Muscle of leg (tissue), 3 donors: ENCODE measurements at regions not wholly inside any gene's neighbourhood (a gene's known extent, or its start where the extent isn't known, plus 50 kb on each side); places are given as distances from the start of the nearest gene placed in this dataset.
"Not testable (repeated sequence)": the region's sequence is repeated elsewhere in the genome, so short reads cannot be mapped to it uniquely, and the experiment has no call there.

Source experiments
- DNase-seq: peaks from one replicate; pipeline ENCODE4 v3.0.0; 2013
- H3K27ac ChIP-seq: one replicate; pipeline ENCODE4 v1.5.1; 2013; ENCODE audit warnings: mild to moderate bottlenecking, low read length, control low read depth
- H3K27me3 ChIP-seq: one replicate; pipeline ENCODE4 v1.6.1; 2013; ENCODE audit warnings: low read length; ENCODE audit not compliant: control insufficient read depth, insufficient read depth
- H3K36me3 ChIP-seq: one replicate; pipeline ENCODE4 v1.6.1; 2013; ENCODE audit warnings: low read length; ENCODE audit not compliant: control insufficient read depth, insufficient read depth
- H3K4me1 ChIP-seq: one replicate; pipeline ENCODE4 v1.6.1; 2013; ENCODE audit warnings: low read length; ENCODE audit not compliant: control insufficient read depth, insufficient read depth
- H3K4me3 ChIP-seq: one replicate; pipeline ENCODE4 v1.5.1; 2013; ENCODE audit warnings: low read length, control low read depth
- H3K9me3 ChIP-seq: replicated peaks from 2 replicates; pipeline ENCODE4 v1.6.1; 2013; ENCODE audit warnings: low read depth, low read length; ENCODE audit not compliant: control insufficient read depth
- WGBS: methylation state at CpG from one replicate; pipeline ENCODE4 v1.1.5; 2013; ENCODE audit warnings: missing lambda C conversion rate; ENCODE audit not compliant: insufficient coverage; 5-methylcytosine and 5-hydroxymethylcytosine counted together

GRCh38 chr2:208608122-208608835 lies 201.7 kb downstream of the PTH2R start:
- H3K9me3 ChIP-seq, result no peaks in the 10 kb centered on the region
- no peak overlapping the region for H3K4me3 ChIP-seq
- DNase-seq, result no peak
- 63% methylated on average over 1 of the region's 1 CpG for WGBS
- H3K27me3 ChIP-seq, result no peaks in the 10 kb centered on the region
- H3K4me1 ChIP-seq, result no peaks in the 10 kb centered on the region
- no peaks in the 10 kb centered on the region for H3K36me3 ChIP-seq
- no peak overlapping the region for H3K27ac ChIP-seq

DNA sequence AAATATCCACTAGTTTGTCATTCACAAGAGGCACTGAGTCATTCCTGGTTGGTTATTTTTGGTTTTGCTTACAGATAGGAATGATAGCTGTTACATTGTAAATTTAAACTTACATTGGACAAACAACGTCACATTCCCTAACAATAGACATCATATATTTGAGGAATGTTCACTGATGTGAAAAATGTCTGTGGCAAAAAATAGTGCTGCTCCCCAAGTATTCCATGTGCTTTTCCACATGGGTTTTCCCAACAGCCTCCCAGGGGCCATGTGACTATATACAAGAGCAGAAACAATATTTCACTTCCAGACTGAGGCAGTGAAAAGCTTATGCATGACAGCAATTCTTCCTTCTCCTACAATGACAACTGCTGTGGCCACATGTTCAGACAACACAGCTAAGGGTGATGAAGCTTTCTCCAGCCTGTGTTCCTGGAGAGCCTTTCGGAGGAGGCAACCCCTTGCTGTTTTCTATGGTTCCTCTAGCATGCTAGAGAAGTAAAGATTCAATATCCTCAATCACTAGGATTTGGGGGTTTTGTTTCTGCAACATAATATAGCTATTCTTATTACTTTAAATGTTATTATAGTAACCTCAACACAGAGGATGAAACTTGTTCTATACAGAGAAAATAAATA lies 202.7 kb downstream of the PTH2R start:
- WGBS, result no CpG with 5 or more reads among the region's 2 CpGs
- no peaks in the 10 kb centered on the region for H3K27me3 ChIP-seq
- no peak overlapping the region for H3K4me3 ChIP-seq
- no peak overlapping the region for H3K27ac ChIP-seq
- no peaks in the 10 kb centered on the region for H3K4me1 ChIP-seq
- no peak for DNase-seq
- H3K36me3 ChIP-seq, result no peaks in the 10 kb centered on the region
- no peaks in the 10 kb centered on the region for H3K9me3 ChIP-seq

- H3K4me1 ChIP-seq, H3K36me3 ChIP-seq, H3K27ac ChIP-seq, DNase-seq, H3K4me3 ChIP-seq, H3K27me3 ChIP-seq, H3K9me3 ChIP-seq: not testable (repeated sequence)
- WGBS, result 75% methylated on average over 1 of the region's 1 CpG
These were observed 209.1 kb downstream of the PTH2R start for GRCh38 chr2:208615675-208616074.

GRCh38 chr2:208618220-208618619 lies 211.6 kb downstream of the PTH2R start:
- WGBS, result 90% methylated on average over 4 of the region's 4 CpGs
- Histone ChIP-seq H3K27me3 (no peaks in the 10 kb centered on the region), H3K27ac (no peak overlapping the region), H3K36me3 (no peaks in the 10 kb centered on the region), H3K9me3 (no peaks in the 10 kb centered on the region), H3K4me3 (no peak overlapping the region), H3K4me1 (no peaks in the 10 kb centered on the region)
- no peak for DNase-seq

GRCh38 chr2:208619993-208620392 lies 213.4 kb downstream of the PTH2R start:
- no CpG with 5 or more reads among the region's 1 CpG for WGBS
- H3K36me3 ChIP-seq, result no peaks in the 10 kb centered on the region
- no peak overlapping the region for H3K27ac ChIP-seq
- H3K4me1 ChIP-seq, result no peaks in the 10 kb centered on the region
- no peak overlapping the region for H3K4me3 ChIP-seq
- no peaks in the 10 kb centered on the region for H3K27me3 ChIP-seq
- no peak for DNase-seq
- no peaks in the 10 kb centered on the region for H3K9me3 ChIP-seq

- WGBS, result no CpG with 5 or more reads among the region's 1 CpG
- Histone ChIP-seq H3K9me3 (no peaks in the 10 kb centered on the region), H3K27me3 (no peaks in the 10 kb centered on the region), H3K4me3 (no peak overlapping the region), H3K4me1 (no peaks in the 10 kb centered on the region), H3K36me3 (no peaks in the 10 kb centered on the region), H3K27ac (no peak overlapping the region)
- DNase-seq, result no peak
These were observed 213.9 kb downstream of the PTH2R start for GRCh38 chr2:208620487-208620978.

GRCh38 chr2:208627110-208627884 lies 220.7 kb downstream of the PTH2R start:
- H3K36me3 ChIP-seq, result no peaks in the 10 kb centered on the region
- H3K27me3 ChIP-seq, result no peaks in the 10 kb centered on the region
- H3K9me3 ChIP-seq, result no peaks in the 10 kb centered on the region
- H3K27ac ChIP-seq, result no peak overlapping the region
- WGBS, result no CpG with 5 or more reads among the region's 2 CpGs
- no peaks in the 10 kb centered on the region for H3K4me1 ChIP-seq
- DNase-seq, result no peak
- H3K4me3 ChIP-seq, result no peak overlapping the region

DNA sequence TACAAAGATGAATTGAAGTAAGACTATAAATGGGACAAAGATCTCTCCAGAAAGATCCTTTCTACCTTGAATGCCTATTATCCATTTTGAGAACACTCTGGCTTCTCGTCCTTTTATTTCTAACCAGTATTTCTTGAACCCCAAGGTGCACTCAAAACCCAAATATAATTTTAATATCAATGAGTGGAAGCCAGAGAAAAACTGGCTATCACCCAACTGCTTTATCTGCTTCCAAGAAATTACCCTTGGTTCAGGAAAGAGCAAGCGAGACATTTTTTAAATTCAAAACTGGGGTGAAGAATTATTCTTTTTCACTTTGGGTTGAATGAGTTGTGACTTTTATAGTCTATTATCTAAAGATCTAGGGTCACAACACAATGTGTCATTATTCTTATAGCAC lies 221.3 kb downstream of the PTH2R start:
- Histone ChIP-seq H3K27ac (no peak overlapping the region), H3K4me3 (no peak overlapping the region), H3K27me3 (no peaks in the 10 kb centered on the region), H3K36me3 (no peaks in the 10 kb centered on the region), H3K9me3 (no peaks in the 10 kb centered on the region), H3K4me1 (no peaks in the 10 kb centered on the region)
- WGBS, result no CpG with 5 or more reads among the region's 2 CpGs
- no peak for DNase-seq

DNA sequence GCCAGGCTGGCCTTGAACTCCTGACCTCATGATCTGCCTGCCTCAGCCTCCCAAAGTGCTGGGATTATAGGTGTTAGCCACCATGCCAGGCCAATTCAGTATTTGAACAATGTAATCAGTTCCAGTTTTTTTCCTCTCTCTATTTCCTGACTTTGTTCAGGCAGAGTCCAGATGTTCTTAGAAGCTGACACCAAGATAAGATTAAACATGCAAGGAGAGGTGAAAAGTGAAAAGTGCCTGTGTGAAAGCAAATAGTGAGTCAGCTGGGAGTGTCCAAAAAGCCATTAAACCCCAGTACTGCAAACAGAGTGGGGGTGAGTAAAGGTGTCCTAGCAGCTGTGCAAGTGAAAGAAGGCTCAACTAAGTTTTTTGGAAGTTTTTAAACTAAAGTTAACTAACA lies 231.5 kb downstream of the PTH2R start:
- Histone ChIP-seq H3K27me3 (no peaks in the 10 kb centered on the region), H3K4me3 (no peak overlapping the region), H3K27ac (no peak overlapping the region), H3K9me3 (no peaks in the 10 kb centered on the region), H3K4me1 (no peaks in the 10 kb centered on the region), H3K36me3 (no peaks in the 10 kb centered on the region)
- DNase-seq, result no peak

- no peaks in the 10 kb centered on the region for H3K36me3 ChIP-seq
- DNase-seq, result no peak
- no CpG with 5 or more reads among the region's 2 CpGs for WGBS
- H3K4me1 ChIP-seq, result no peaks in the 10 kb centered on the region
- no peaks in the 10 kb centered on the region for H3K9me3 ChIP-seq
- H3K27ac ChIP-seq, result no peak overlapping the region
- H3K27me3 ChIP-seq, result no peaks in the 10 kb centered on the region
- no peak overlapping the region for H3K4me3 ChIP-seq
These were observed 235.7 kb downstream of the PTH2R start for GRCh38 chr2:208642125-208642779.
